GM11168 (cell line): ENCODE measurements at regions not wholly inside any gene's neighbourhood (a gene's known extent, or its start where the extent isn't known, plus 50 kb on each side); places are given as distances from the start of the nearest gene placed in this dataset.

Source experiments
- in situ Hi-C: fragments of 300-500 bp; cut with MboI; formaldehyde crosslinking; loops from one replicate; pipeline ENCODE4 v1.12.0; 2022; ENCODE audit warnings: low sequenced_read_pairs; ENCODE audit not compliant: unreplicated experiment

- in situ Hi-C loops = no loop called here
Measured at GRCh38 chr5:4148009-4148408, 552.4 kb downstream of the IRX1 start.

DNA sequence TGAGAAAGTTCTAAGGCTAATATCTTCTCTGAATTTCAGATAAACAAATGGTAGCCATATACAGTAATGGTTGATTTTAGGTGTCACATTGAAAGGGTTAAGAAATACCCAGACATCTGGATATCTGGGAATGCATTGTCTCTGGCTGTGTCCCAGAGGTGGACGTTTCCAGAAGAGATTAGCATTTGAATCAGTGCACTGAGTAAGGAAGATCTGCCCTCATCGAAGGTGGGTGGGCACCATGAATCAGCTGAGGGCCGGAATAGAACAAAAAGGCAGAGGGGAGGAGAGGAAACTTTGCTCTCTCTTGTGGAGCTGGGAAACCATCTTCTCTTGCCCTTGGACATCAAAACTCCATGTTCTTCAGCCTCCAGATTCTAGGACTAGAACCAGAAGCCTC, 554.4 kb downstream of the IRX1 start:
- in situ Hi-C loops = no loop called here

DNA sequence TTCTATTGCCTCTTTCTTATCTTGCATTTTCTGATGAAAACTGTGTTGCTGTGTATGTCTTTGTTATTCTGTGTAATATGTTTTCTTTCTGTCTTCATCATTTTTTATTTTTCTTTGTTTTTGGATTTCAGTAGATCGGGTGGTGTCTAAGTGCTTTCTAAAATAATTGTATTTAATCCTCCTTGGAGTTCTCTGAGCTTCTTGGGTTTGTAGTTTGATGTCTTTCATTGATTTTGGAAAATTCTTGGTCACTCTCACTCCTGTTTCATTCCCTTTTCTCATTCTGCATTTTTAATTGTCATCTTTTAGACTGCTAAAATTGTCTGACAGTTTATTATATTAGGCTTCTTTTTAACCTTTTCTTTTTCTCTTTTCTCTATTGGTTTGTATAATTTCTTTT, 560.5 kb downstream of the IRX1 start:
- in situ Hi-C loops = no loop called here

GRCh38 chr5:4156889-4157288, 561.3 kb downstream of the IRX1 start:
- in situ Hi-C loops = no loop called here

- in situ Hi-C loops = no loop called here
Measured at GRCh38 chr5:4158750-4159447, 563.3 kb downstream of the IRX1 start.

GRCh38 chr5:4159681-4160080, 564.0 kb downstream of the IRX1 start:
- in situ Hi-C loops = no loop called here

DNA sequence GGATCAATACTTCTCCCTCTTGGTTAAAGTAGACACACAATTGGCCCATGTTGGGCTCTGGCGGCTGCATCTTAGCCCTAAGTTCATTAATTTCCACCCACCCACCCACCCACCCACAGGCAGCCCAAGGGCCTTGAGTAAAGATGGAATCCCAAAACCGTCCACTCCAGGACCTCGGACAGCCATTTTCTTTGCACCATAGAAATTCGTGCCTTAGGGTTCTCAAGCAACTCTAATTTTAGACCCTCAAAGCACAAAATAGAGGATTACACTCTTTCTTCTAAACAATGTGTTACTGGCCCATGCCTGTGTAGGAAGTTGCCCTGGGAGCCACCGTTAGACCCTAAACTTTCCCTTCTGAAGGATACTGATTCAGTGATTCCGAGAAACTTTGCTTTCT, 568.5 kb downstream of the IRX1 start:
- in situ Hi-C loops = no loop called here

GRCh38 chr5:4180703-4181102, 585.1 kb downstream of the IRX1 start:
- in situ Hi-C loops = loop anchor here (25.0 kb wide), 1 partner anchor 1632 kb away; no protein-coding TSS in a partner anchor

DNA sequence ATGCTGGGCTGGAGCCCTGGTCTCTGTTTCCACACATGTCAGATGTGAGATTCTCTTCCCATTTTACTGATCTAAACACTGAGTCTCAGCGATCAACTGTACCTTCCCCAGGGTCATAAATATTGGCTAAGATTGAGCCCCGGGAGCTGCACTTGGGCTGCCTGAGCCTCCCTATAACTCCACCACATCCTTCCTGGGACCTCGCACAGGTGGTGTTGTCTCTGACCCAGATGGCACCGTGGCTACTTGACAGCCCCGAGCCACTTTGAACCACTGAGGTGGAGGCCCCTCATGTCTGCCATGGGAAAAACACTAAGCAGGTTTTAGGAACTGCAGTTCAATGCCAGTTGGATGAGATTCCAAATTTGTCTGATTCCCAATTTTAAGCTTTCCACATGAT, 586.5 kb downstream of the IRX1 start:
- in situ Hi-C loops = loop anchor here (25.0 kb wide), 1 partner anchor 1630 kb away; no protein-coding TSS in a partner anchor

DNA sequence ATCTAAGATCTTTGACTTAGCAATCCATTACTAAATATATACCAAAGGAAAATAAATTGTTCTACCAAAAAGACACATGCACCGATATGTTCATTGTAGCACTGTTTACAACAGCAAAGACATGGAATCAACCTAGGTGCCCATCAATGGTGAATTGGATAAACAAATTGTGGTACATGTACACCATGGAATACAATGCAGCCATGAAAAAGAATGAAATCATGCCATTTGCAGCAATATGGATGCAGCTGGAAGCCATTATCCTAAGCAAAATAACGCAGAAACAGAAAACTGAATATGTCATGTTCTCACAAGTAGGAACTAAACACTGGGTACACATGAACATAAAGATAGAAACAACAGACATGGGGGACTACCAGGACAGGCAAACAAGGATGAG, 589.5 kb downstream of the IRX1 start:
- in situ Hi-C loops = loop anchor here (25.0 kb wide), 1 partner anchor 1627 kb away; no protein-coding TSS in a partner anchor

DNA sequence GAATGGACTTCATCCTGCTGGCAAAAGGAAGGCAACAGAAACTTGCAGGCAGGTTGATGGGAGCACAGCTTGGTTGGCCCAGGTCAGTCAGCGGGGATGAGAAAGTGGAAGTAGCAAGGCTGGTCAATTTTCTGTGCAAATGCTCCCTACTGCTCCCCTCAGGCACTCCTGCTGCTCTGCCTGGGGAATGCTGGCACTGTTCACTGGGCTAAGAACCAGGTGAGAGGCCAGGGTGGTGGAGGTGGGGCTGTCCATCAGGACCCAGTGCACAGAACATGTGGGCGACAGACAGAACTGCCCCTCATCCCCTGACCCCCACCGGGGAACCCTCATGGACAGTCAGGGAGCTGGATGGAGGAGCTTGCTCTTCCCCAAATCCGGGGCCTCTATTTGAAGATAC, 593.1 kb downstream of the IRX1 start:
- in situ Hi-C loops = loop anchor here (25.0 kb wide), 1 partner anchor 1624 kb away; no protein-coding TSS in a partner anchor

DNA sequence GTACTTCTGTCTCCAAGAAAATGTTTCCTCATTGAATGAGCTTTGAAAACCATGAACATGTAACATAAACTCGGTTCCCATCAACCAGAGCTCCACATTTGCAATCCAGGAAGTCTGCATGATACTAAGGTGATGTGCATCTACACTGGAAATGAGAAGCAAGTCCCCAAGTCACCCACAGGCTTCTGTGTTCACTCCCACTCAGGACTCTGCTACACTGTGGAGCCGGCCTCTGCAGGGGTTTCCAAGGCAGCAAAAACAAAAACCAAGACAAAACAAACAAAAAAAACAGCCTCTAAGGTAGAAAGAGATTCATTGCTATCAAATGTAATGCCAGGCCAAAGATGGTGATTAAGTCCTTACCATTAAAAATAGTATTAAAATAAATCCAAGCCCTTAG, 593.7 kb downstream of the IRX1 start:
- in situ Hi-C loops = loop anchor here (25.0 kb wide), 1 partner anchor 1623 kb away; no protein-coding TSS in a partner anchor

DNA sequence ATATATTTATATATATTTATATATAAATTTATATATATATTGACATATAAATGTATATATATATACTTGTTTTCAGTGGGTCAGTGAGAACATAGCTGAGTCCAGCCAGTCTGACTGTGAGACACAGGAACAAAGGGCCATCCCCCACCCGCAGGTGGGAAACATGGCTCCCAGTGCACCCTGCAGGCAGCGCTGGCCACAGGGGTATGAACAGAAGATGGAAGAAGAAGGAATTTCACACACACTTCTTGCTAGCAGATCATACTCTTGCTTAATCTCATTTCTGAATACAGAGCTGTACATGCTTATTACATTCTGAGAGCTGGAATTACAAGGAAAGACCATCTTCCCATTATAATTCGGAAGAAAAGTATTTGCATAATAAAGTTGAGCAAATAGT, 595.4 kb downstream of the IRX1 start:
- in situ Hi-C loops = loop anchor here (25.0 kb wide), 1 partner anchor 1621 kb away; no protein-coding TSS in a partner anchor

DNA sequence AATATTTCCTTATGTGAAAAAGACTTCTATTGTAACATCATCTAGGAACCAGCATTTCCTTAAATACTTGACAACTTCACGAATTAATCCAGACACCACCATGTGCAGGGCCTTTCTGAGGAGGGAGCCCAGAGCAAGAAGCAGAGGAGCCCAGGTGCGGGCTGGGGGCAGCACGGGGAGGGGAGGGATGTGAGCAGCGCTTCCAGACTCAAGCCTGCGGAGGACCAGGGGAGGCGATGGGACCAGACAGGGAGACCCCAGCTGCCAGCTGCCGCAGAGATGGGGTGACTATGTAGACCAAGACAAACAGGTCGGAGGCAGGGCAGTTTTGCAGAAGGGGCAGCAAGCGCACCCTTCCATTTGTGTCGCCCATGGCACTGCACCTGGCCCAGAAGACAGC, 596.1 kb downstream of the IRX1 start:
- in situ Hi-C loops = loop anchor here (25.0 kb wide), 1 partner anchor 1621 kb away; no protein-coding TSS in a partner anchor

- in situ Hi-C loops = loop anchor here (25.0 kb wide), 1 partner anchor 1620 kb away; no protein-coding TSS in a partner anchor
Measured at GRCh38 chr5:4192111-4192510, 596.5 kb downstream of the IRX1 start.

- in situ Hi-C loops = loop anchor here (25.0 kb wide), 1 partner anchor 1616 kb away; no protein-coding TSS in a partner anchor
Measured at GRCh38 chr5:4196744-4197143, 601.1 kb downstream of the IRX1 start.

DNA sequence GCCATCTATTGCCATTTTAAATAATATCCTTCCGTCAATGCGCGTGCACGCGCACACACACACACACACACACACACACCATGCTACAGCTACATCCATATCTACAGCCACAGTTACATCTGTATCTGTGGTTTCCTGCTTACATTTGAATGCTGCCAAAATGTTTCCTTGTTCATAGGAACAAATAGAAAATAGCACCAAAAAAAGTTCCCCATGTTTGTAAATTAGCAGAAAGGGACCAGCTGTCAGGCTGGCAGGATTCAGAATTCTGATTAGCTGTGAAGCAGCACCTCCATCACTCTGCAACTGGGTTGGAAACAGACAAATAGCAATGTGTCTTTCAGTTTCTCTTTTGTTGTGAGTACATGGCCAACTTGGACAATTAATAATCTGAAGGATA, 601.5 kb downstream of the IRX1 start:
- in situ Hi-C loops = loop anchor here (25.0 kb wide), 1 partner anchor 1615 kb away; no protein-coding TSS in a partner anchor

- in situ Hi-C loops = loop anchor here (25.0 kb wide), 1 partner anchor 1614 kb away; no protein-coding TSS in a partner anchor
Measured at GRCh38 chr5:4198461-4198860, 602.8 kb downstream of the IRX1 start.

DNA sequence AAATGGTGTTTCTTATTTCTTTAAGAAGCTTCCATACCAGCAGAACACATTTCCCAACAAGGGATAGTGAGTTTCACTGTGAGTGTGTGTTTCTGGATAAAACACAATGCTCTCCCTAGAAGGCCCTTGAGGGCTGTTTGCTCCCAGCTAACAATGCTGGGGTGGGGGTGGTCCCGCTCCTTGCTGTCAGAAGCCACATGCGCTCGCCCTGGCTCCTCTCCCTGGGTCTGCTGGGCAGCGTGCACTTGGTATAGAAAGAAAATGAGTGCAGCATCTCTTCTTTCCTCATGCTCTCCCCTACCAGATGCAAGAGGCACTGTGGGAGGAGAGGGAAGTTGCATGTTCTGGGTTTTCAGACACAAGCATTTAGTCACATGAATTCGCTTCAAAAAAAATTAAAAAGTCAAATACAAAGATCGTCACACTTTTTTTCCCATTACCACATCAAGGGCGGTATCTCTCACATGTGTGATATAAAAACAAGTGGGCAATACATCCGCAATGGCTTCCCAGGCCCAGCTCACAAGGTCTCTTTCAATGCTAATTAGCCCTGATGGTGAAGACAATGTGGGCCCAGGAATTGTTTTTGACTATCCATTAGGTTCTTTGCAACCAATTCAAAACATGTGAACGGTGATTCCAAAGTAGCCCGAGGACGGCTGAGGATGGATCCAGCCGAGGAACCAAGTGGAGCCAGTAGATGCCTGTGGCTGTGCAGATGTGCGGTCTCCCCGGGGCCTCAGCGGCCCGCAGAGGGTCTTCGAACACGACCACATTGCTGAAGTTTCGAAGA, 603.6 kb downstream of the IRX1 start:
- in situ Hi-C loops = loop anchor here (25.0 kb wide), 1 partner anchor 1613 kb away; no protein-coding TSS in a partner anchor

GRCh38 chr5:4203146-4203545, 607.5 kb downstream of the IRX1 start:
- in situ Hi-C loops = no loop called here
